ENCODE measurements at regions not wholly inside any gene's neighbourhood (a gene's known extent, or its start where the extent isn't known, plus 50 kb on each side); places are given as distances from the start of the nearest gene placed in this dataset.

GRCh38 chr2:16126517-16127275 lies 186.3 kb downstream of the MYCN start:
- no peak for TF ChIP-seq SIN3A (IDR thresholded peaks at IDR 0.05; ENCODE audit: borderline replicate concordance, insufficient read depth, low read length)
- TF ChIP-seq POLR2AphosphoS5 (IDR thresholded peaks at IDR 0.05; ENCODE audit: low read depth, low read length): no peak
- no peak for TF ChIP-seq REST (IDR thresholded peaks at IDR 0.05; ENCODE audit: insufficient read depth in 1 of 2, low read depth in 2 of 2, low read length in 2 of 2)
- TF ChIP-seq TAF1 (IDR thresholded peaks at IDR 0.05; ENCODE audit: borderline replicate concordance, insufficient read depth, low read length): no peak
- TF ChIP-seq FOXP2 (optimal IDR thresholded peaks at IDR 0.05; ENCODE audit: borderline replicate concordance, extremely low read depth, extremely low read length, insufficient read depth): no peak
